ENCODE measurements at regions not wholly inside any gene's neighbourhood (a gene's known extent, or its start where the extent isn't known, plus 50 kb on each side); places are given as distances from the start of the nearest gene placed in this dataset.

- Histone ChIP-seq H4K20me1 (ENCODE audit: insufficient read depth, low read length) (no peaks in the 10 kb centered on the region), H3K4me1 (ENCODE audit: insufficient read depth, low read length, severe bottlenecking) (no peaks in the 10 kb centered on the region), H2AFZ (ENCODE audit: low read length) (no peak overlapping the region), H3F3A (ENCODE audit: insufficient read depth, low read length) (no peaks in the 10 kb centered on the region), H3K9ac (ENCODE audit: low read length) (no peak overlapping the region), H3K4me2 (ENCODE audit: low read length) (no peak overlapping the region), H3K9me2 (ENCODE audit: low read depth, low read length) (no peaks in the 10 kb centered on the region), H3K27me3 (ENCODE audit: insufficient read depth, low read length) (no peaks in the 10 kb centered on the region), H3K9me3 (ENCODE audit: low read length) (no peaks in the 10 kb centered on the region), H3K27ac (ENCODE audit: low read depth, low read length, poor library complexity, severe bottlenecking) (no peak overlapping the region), H3K79me2 (ENCODE audit: insufficient read depth, low read length) (no peaks in the 10 kb centered on the region), H3K36me3 (ENCODE audit: insufficient read depth, low read length) (no peaks in the 10 kb centered on the region), H3K4me3 (ENCODE audit: low read depth, low read length, poor library complexity, severe bottlenecking) (no peak overlapping the region)
- TF ChIP-seq CTCF (IDR thresholded peaks at IDR 0.05; ENCODE audit: low read length) (no peak), EZH2 (IDR thresholded peaks at IDR 0.05; ENCODE audit: borderline replicate concordance, low read length) (no peak)
Measured at GRCh38 chr2:191738003-191738402, 60.1 kb downstream of the NABP1 start.

GRCh38 chr2:191738667-191739066 is 60.7 kb downstream of the NABP1 start:
- TF ChIP-seq CTCF (IDR thresholded peaks at IDR 0.05; ENCODE audit: low read length) (no peak), EZH2 (IDR thresholded peaks at IDR 0.05; ENCODE audit: borderline replicate concordance, low read length) (no peak)
- Histone ChIP-seq H3K36me3 (ENCODE audit: insufficient read depth, low read length) (no peaks in the 10 kb centered on the region), H3K9me3 (ENCODE audit: low read length) (no peaks in the 10 kb centered on the region), H3K9ac (ENCODE audit: low read length) (no peak overlapping the region), H4K20me1 (ENCODE audit: insufficient read depth, low read length) (no peaks in the 10 kb centered on the region), H3K4me3 (ENCODE audit: low read depth, low read length, poor library complexity, severe bottlenecking) (no peak overlapping the region), H2AFZ (ENCODE audit: low read length) (no peak overlapping the region), H3K27ac (ENCODE audit: low read depth, low read length, poor library complexity, severe bottlenecking) (no peak overlapping the region), H3F3A (ENCODE audit: insufficient read depth, low read length) (no peaks in the 10 kb centered on the region), H3K9me2 (ENCODE audit: low read depth, low read length) (no peaks in the 10 kb centered on the region), H3K79me2 (ENCODE audit: insufficient read depth, low read length) (no peaks in the 10 kb centered on the region), H3K27me3 (ENCODE audit: insufficient read depth, low read length) (no peaks in the 10 kb centered on the region), H3K4me2 (ENCODE audit: low read length) (no peak overlapping the region), H3K4me1 (ENCODE audit: insufficient read depth, low read length, severe bottlenecking) (no peaks in the 10 kb centered on the region)

DNA sequence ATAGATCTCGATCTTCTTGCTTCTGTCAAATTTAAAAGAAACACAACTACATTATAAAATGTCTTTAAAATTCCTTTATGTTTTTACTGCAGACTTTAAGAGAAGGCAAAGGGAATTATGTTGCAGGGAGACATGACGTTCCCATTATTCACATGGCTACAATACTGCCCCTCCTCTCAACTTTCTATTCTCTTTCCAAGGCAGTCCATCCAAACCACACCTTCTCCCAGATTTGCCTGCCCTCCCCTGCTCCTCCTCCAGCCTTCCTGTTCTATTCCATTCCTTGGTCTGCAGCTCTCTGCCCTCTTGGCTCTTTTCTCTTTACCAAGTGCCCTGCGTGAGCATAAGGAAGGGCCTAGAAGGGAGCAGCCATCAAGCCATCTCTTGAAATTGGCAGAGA is 61.3 kb downstream of the NABP1 start:
- Histone ChIP-seq H3K27me3 (ENCODE audit: insufficient read depth, low read length) (no peaks in the 10 kb centered on the region), H3K9ac (ENCODE audit: low read length) (no peak overlapping the region), H3K27ac (ENCODE audit: low read depth, low read length, poor library complexity, severe bottlenecking) (no peak overlapping the region), H3K4me2 (ENCODE audit: low read length) (no peak overlapping the region), H2AFZ (ENCODE audit: low read length) (no peak overlapping the region), H3K9me2 (ENCODE audit: low read depth, low read length) (no peaks in the 10 kb centered on the region), H3F3A (ENCODE audit: insufficient read depth, low read length) (no peaks in the 10 kb centered on the region), H3K36me3 (ENCODE audit: insufficient read depth, low read length) (no peaks in the 10 kb centered on the region), H3K79me2 (ENCODE audit: insufficient read depth, low read length) (no peaks in the 10 kb centered on the region), H3K4me1 (ENCODE audit: insufficient read depth, low read length, severe bottlenecking) (no peaks in the 10 kb centered on the region), H3K4me3 (ENCODE audit: low read depth, low read length, poor library complexity, severe bottlenecking) (no peak overlapping the region), H3K9me3 (ENCODE audit: low read length) (no peaks in the 10 kb centered on the region), H4K20me1 (ENCODE audit: insufficient read depth, low read length) (no peaks in the 10 kb centered on the region)
- TF ChIP-seq EZH2 (IDR thresholded peaks at IDR 0.05; ENCODE audit: borderline replicate concordance, low read length) (no peak), CTCF (IDR thresholded peaks at IDR 0.05; ENCODE audit: low read length) (no peak)
